GM23338 (cell line): ENCODE measurements at regions not wholly inside any gene's neighbourhood (a gene's known extent, or its start where the extent isn't known, plus 50 kb on each side); places are given as distances from the start of the nearest gene placed in this dataset.

Experiments
- ATAC-seq: fragments of 200-7000 bp; cut with Tn5 transposase; 3 replicates; pipeline ENCODE4 v1.9.1; 2020
- DNase-seq: peaks from one replicate; pipeline ENCODE4 v3.0.0-alpha.2; 2015; ENCODE audit warnings: low spot score
- H2AFZ ChIP-seq: fragments of 200-600 bp; sonication (generic); 2 replicates; pipeline ENCODE4 v1.8.0; 2016; ENCODE audit warnings: antibody characterized with exemption, mild to moderate bottlenecking, moderate library complexity
- H3F3A ChIP-seq: fragments of 200-600 bp; sonication (generic); replicated peaks from 2 replicates; pipeline ENCODE4 v1.8.0; 2017; ENCODE audit warnings: antibody characterized with exemption, mixed run types, low read depth
- H3K27ac ChIP-seq: fragments of 200-600 bp; sonication (generic); 2 replicates; pipeline ENCODE4 v1.6.1; 2016; ENCODE audit warnings: low read depth
- H3K27me3 ChIP-seq: fragments of 200-600 bp; sonication (generic); 2 replicates; pipeline ENCODE4 v1.8.0; 2016; ENCODE audit warnings: mild to moderate bottlenecking, mixed run types, moderate library complexity; ENCODE audit not compliant: insufficient read depth
- H3K36me3 ChIP-seq: fragments of 200-600 bp; sonication (generic); 2 replicates; pipeline ENCODE4 v1.8.0; 2016; ENCODE audit warnings: mild to moderate bottlenecking; ENCODE audit not compliant: insufficient read depth
- H3K4me1 ChIP-seq: fragments of 200-600 bp; sonication (generic); 2 replicates; pipeline ENCODE4 v1.8.0; 2016; ENCODE audit warnings: mild to moderate bottlenecking, moderate library complexity; ENCODE audit not compliant: insufficient read depth
- H3K4me2 ChIP-seq: fragments of 200-600 bp; sonication (generic); 2 replicates; pipeline ENCODE4 v1.7.1; 2017; ENCODE audit warnings: mixed run types
- H3K4me3 ChIP-seq: fragments of 200-600 bp; sonication (generic); 2 replicates; pipeline ENCODE4 v1.6.1; 2016; ENCODE audit warnings: mixed run types
- H3K79me2 ChIP-seq: fragments of 200-600 bp; sonication (generic); replicated peaks from 2 replicates; pipeline ENCODE4 v1.8.0; 2017; ENCODE audit warnings: mild to moderate bottlenecking; ENCODE audit not compliant: insufficient read depth
- H3K9me2 ChIP-seq: fragments of 200-600 bp; sonication (generic); 2 replicates; pipeline ENCODE4 v1.8.0; 2017; ENCODE audit not compliant: insufficient read depth
- H4K20me1 ChIP-seq: fragments of 200-600 bp; sonication (generic); replicated peaks from 2 replicates; pipeline ENCODE4 v1.8.0; 2017; ENCODE audit warnings: mild to moderate bottlenecking; ENCODE audit not compliant: insufficient read depth
- H3K27ac Mint-ChIP-seq: 2 replicates; pipeline ENCODE4 v1.8.0; 2020; ENCODE audit warnings: inconsistent platforms, mild to moderate bottlenecking, moderate library complexity, mixed read lengths
- H3K27me3 Mint-ChIP-seq: 3 replicates; pipeline ENCODE4 v1.8.0; 2022; ENCODE audit warnings: low read depth, mild to moderate bottlenecking, moderate library complexity, mixed read lengths, inconsistent platforms; ENCODE audit not compliant: insufficient read depth, poor library complexity
- H3K36me3 Mint-ChIP-seq: 3 replicates; pipeline ENCODE4 v1.8.0; 2021; ENCODE audit warnings: low read depth, mild to moderate bottlenecking, inconsistent platforms, moderate library complexity, mixed read lengths
- H3K4me1 Mint-ChIP-seq: 3 replicates; pipeline ENCODE4 v1.8.0; 2020; ENCODE audit warnings: mild to moderate bottlenecking, inconsistent platforms, mixed read lengths
- H3K4me3 Mint-ChIP-seq: 3 replicates; pipeline ENCODE4 v1.8.0; 2021; ENCODE audit warnings: moderate library complexity, mild to moderate bottlenecking, inconsistent platforms, mixed read lengths
- H3K9me3 Mint-ChIP-seq: 3 replicates; pipeline ENCODE4 v1.8.0; 2020; ENCODE audit warnings: moderate library complexity, mild to moderate bottlenecking, inconsistent platforms, mixed read lengths
- CREB1 ChIP-seq: fragments of 250-450 bp; sonication (Bioruptor Pico); IDR thresholded peaks from 2 replicates; pipeline ENCODE4 v1.5.0; 2020; ENCODE audit warnings: low read depth, mild to moderate bottlenecking, moderate library complexity
- EZH2 ChIP-seq: fragments of 200-600 bp; sonication (generic); IDR thresholded peaks from one replicate; pipeline ENCODE4 v1.8.0; 2017; ENCODE audit warnings: antibody characterized with exemption, mild to moderate bottlenecking, low read depth; ENCODE audit not compliant: unreplicated experiment
- EZH2phosphoT487 ChIP-seq: fragments of 200-600 bp; sonication (generic); IDR thresholded peaks from one replicate; pipeline ENCODE4 v1.8.1; 2018; ENCODE audit warnings: antibody characterized with exemption; ENCODE audit not compliant: unreplicated experiment
- JUNB ChIP-seq: IDR thresholded peaks from one replicate; pipeline ENCODE4 v1.6.1; 2016; ENCODE audit warnings: antibody characterized with exemption; ENCODE audit not compliant: unreplicated experiment
- NANOG ChIP-seq: IDR thresholded peaks from 2 replicates; pipeline ENCODE4 v1.6.1; 2016; ENCODE audit warnings: antibody characterized with exemption, borderline replicate concordance
- POLR2AphosphoS5 ChIP-seq: IDR thresholded peaks from 2 replicates; pipeline ENCODE4 v1.6.1; 2016; ENCODE audit warnings: antibody characterized with exemption, low read depth
- REST ChIP-seq: IDR thresholded peaks from one replicate; pipeline ENCODE4 v1.6.1; 2018; ENCODE audit warnings: antibody characterized with exemption; ENCODE audit not compliant: unreplicated experiment
- STAT1 ChIP-seq: IDR thresholded peaks from one replicate; pipeline ENCODE4 v1.6.1; 2016; ENCODE audit warnings: antibody characterized with exemption; ENCODE audit not compliant: unreplicated experiment
- ZNF114 ChIP-seq: fragments of 250-450 bp; sonication (Bioruptor Pico); IDR thresholded peaks from 2 replicates; pipeline ENCODE4 v1.5.0; 2020; ENCODE audit warnings: mild to moderate bottlenecking, moderate library complexity
- ZNF331 ChIP-seq: fragments of 250-450 bp; sonication (Bioruptor Pico); IDR thresholded peaks from 2 replicates; pipeline ENCODE4 v1.5.0; 2020; ENCODE audit warnings: low read depth, mild to moderate bottlenecking, moderate library complexity
- TF ChIP-seq, protein P1 (sequence below), 2 experiments: fragments of 200-600 bp in 1 of 2; sonication (generic) in 1 of 2; conservative IDR thresholded peaks; 2 replicates each; pipeline versions ENCODE4 v1.5.1 to v1.6.1; 2016 to 2017; ENCODE audit warnings: antibody characterized with exemption in 2 of 2, low read depth in 2 of 2, mild to moderate bottlenecking in 2 of 2, moderate library complexity in 1 of 2
- TF ChIP-seq, protein P2 (sequence below): IDR thresholded peaks from 2 replicates; pipeline ENCODE4 v1.6.1; 2016; ENCODE audit warnings: antibody characterized with exemption
- TF ChIP-seq, protein P3 (sequence below): fragments of 250-450 bp; sonication (Bioruptor Pico); IDR thresholded peaks from 2 replicates; pipeline ENCODE4 v1.5.0; 2020; ENCODE audit warnings: mild to moderate bottlenecking, moderate library complexity

- H3K4me3 Mint-ChIP-seq, result no peak overlapping the region
- no peak overlapping the region for H3K4me2 ChIP-seq
These were observed 104.0 kb upstream of the BOD1 start for GRCh38 chr5:173720286-173720952.

More at GRCh38 chr5:173720286-173720952, 104.0 kb upstream of the BOD1 start:
- no peaks in the 10 kb centered on the region; the same call in 1 of the 2 replicates for H3K79me2 ChIP-seq
- H3K27me3 Mint-ChIP-seq, result peaks cover 4% of the 10 kb centered on the region
- H4K20me1 ChIP-seq, result no peaks in the 10 kb centered on the region
- no peak overlapping the region for H3K27ac Mint-ChIP-seq
- H2AFZ ChIP-seq, result no peak overlapping the region
- peaks cover 5% of the 10 kb centered on the region; the same call in 1 of the 3 replicates for H3K36me3 Mint-ChIP-seq
- H3K27ac ChIP-seq, result no peak overlapping the region
- peaks cover 37% of the 10 kb centered on the region for H3K4me1 Mint-ChIP-seq
- H3K9me2 ChIP-seq, result no peaks in the 10 kb centered on the region; the same call in 1 of the 2 replicates
- peaks cover 19% of the 10 kb centered on the region for H3K4me1 ChIP-seq
- no peak for TF ChIP-seq STAT1
- TF ChIP-seq, protein P1, sequence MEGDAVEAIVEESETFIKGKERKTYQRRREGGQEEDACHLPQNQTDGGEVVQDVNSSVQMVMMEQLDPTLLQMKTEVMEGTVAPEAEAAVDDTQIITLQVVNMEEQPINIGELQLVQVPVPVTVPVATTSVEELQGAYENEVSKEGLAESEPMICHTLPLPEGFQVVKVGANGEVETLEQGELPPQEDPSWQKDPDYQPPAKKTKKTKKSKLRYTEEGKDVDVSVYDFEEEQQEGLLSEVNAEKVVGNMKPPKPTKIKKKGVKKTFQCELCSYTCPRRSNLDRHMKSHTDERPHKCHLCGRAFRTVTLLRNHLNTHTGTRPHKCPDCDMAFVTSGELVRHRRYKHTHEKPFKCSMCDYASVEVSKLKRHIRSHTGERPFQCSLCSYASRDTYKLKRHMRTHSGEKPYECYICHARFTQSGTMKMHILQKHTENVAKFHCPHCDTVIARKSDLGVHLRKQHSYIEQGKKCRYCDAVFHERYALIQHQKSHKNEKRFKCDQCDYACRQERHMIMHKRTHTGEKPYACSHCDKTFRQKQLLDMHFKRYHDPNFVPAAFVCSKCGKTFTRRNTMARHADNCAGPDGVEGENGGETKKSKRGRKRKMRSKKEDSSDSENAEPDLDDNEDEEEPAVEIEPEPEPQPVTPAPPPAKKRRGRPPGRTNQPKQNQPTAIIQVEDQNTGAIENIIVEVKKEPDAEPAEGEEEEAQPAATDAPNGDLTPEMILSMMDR (conservative IDR thresholded peaks at IDR 0.05; ENCODE audit: low read depth in 2 of 2), result no peak
- no peak for TF ChIP-seq EZH2phosphoT487
- TF ChIP-seq, protein P2, sequence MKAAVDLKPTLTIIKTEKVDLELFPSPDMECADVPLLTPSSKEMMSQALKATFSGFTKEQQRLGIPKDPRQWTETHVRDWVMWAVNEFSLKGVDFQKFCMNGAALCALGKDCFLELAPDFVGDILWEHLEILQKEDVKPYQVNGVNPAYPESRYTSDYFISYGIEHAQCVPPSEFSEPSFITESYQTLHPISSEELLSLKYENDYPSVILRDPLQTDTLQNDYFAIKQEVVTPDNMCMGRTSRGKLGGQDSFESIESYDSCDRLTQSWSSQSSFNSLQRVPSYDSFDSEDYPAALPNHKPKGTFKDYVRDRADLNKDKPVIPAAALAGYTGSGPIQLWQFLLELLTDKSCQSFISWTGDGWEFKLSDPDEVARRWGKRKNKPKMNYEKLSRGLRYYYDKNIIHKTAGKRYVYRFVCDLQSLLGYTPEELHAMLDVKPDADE, result no peak
- no peak for TF ChIP-seq CREB1 (CRISPR knock-in tag)
- TF ChIP-seq, protein P3, sequence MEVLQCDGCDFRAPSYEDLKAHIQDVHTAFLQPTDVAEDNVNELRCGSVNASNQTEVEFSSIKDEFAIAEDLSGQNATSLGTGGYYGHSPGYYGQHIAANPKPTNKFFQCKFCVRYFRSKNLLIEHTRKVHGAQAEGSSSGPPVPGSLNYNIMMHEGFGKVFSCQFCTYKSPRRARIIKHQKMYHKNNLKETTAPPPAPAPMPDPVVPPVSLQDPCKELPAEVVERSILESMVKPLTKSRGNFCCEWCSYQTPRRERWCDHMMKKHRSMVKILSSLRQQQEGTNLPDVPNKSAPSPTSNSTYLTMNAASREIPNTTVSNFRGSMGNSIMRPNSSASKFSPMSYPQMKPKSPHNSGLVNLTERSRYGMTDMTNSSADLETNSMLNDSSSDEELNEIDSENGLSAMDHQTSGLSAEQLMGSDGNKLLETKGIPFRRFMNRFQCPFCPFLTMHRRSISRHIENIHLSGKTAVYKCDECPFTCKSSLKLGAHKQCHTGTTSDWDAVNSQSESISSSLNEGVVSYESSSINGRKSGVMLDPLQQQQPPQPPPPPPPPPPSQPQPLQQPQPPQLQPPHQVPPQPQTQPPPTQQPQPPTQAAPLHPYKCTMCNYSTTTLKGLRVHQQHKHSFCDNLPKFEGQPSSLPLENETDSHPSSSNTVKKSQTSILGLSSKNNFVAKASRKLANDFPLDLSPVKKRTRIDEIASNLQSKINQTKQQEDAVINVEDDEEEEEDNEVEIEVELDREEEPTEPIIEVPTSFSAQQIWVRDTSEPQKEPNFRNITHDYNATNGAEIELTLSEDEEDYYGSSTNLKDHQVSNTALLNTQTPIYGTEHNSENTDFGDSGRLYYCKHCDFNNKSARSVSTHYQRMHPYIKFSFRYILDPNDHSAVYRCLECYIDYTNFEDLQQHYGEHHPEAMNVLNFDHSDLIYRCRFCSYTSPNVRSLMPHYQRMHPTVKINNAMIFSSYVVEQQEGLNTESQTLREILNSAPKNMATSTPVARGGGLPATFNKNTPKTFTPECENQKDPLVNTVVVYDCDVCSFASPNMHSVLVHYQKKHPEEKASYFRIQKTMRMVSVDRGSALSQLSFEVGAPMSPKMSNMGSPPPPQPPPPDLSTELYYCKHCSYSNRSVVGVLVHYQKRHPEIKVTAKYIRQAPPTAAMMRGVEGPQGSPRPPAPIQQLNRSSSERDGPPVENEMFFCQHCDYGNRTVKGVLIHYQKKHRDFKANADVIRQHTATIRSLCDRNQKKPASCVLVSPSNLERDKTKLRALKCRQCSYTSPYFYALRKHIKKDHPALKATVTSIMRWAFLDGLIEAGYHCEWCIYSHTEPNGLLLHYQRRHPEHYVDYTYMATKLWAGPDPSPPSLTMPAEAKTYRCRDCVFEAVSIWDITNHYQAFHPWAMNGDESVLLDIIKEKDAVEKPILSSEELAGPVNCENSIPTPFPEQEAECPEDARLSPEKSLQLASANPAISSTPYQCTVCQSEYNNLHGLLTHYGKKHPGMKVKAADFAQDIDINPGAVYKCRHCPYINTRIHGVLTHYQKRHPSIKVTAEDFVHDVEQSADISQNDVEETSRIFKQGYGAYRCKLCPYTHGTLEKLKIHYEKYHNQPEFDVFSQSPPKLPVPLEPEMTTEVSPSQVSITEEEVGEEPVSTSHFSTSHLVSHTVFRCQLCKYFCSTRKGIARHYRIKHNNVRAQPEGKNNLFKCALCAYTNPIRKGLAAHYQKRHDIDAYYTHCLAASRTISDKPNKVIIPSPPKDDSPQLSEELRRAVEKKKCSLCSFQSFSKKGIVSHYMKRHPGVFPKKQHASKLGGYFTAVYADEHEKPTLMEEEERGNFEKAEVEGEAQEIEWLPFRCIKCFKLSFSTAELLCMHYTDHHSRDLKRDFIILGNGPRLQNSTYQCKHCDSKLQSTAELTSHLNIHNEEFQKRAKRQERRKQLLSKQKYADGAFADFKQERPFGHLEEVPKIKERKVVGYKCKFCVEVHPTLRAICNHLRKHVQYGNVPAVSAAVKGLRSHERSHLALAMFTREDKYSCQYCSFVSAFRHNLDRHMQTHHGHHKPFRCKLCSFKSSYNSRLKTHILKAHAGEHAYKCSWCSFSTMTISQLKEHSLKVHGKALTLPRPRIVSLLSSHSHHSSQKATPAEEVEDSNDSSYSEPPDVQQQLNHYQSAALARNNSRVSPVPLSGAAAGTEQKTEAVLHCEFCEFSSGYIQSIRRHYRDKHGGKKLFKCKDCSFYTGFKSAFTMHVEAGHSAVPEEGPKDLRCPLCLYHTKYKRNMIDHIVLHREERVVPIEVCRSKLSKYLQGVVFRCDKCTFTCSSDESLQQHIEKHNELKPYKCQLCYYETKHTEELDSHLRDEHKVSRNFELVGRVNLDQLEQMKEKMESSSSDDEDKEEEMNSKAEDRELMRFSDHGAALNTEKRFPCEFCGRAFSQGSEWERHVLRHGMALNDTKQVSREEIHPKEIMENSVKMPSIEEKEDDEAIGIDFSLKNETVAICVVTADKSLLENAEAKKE (CRISPR knock-in tag), result no peak
- no peak for TF ChIP-seq EZH2
- TF ChIP-seq REST, result no peak
- TF ChIP-seq JUNB, result no peak
- TF ChIP-seq ZNF114 (CRISPR knock-in tag), result no peak
- no peak for TF ChIP-seq ZNF331 (CRISPR knock-in tag)
- no peak for TF ChIP-seq POLR2AphosphoS5
- TF ChIP-seq NANOG, result no peak
- no peaks in the 10 kb centered on the region for H3F3A ChIP-seq
- ATAC-seq (peak; percentile 24), DNase-seq (no peak)
- no peak overlapping the region for H3K4me3 ChIP-seq
- peaks cover 4% of the 10 kb centered on the region; the same call in 1 of the 3 replicates for H3K9me3 Mint-ChIP-seq
- H3K36me3 ChIP-seq, result no peaks in the 10 kb centered on the region
- no peaks in the 10 kb centered on the region for H3K27me3 ChIP-seq
